ENCODE measurements at regions not wholly inside any gene's neighbourhood (a gene's known extent, or its start where the extent isn't known, plus 50 kb on each side); places are given as distances from the start of the nearest gene placed in this dataset.
"Not testable (repeated sequence)": the region's sequence is repeated elsewhere in the genome, so short reads cannot be mapped to it uniquely, and the experiment has no call there.

GRCh38 chr3:26091626-26092025 lies 301.7 kb downstream of the OXSM start:
- H3K4me3 ChIP-seq: no peak overlapping the region
- DNase-seq (ENCODE audit: extremely low spot score in 2 of 2): no peak
- no peak overlapping the region for H3K27ac ChIP-seq
- H3K36me3 ChIP-seq: no peaks in the 10 kb centered on the region
- no peaks in the 10 kb centered on the region for H3K9me3 ChIP-seq
- TF ChIP-seq POLR2A (IDR thresholded peaks at IDR 0.05): no peak
- TF ChIP-seq CTCF (IDR thresholded peaks at IDR 0.05): no peak
- no peak for TF ChIP-seq POLR2AphosphoS5 (IDR thresholded peaks at IDR 0.05; ENCODE audit: insufficient read depth in 1 of 2, low read depth in 1 of 2)
- H3K27me3 ChIP-seq: no peaks in the 10 kb centered on the region
- intact Hi-C loops (cut with DNase I): no loop called here
- no peaks in the 10 kb centered on the region for H3K4me1 ChIP-seq

- DNase-seq (ENCODE audit: extremely low spot score in 2 of 2); intact Hi-C loops (cut with DNase I); H3K4me1 ChIP-seq; H3K36me3 ChIP-seq; H3K9me3 ChIP-seq; H3K4me3 ChIP-seq; H3K27ac ChIP-seq; H3K27me3 ChIP-seq: not testable (repeated sequence)
Observed at GRCh38 chr3:26097111-26097510, 307.2 kb downstream of the OXSM start.

- DNase-seq (ENCODE audit: extremely low spot score in 2 of 2): no peak
- Histone ChIP-seq H3K4me3 (no peak overlapping the region), H3K36me3 (no peaks in the 10 kb centered on the region), H3K27me3 (no peaks in the 10 kb centered on the region), H3K9me3 (no peaks in the 10 kb centered on the region), H3K4me1 (no peaks in the 10 kb centered on the region), H3K27ac (no peak overlapping the region)
- intact Hi-C loops (cut with DNase I): no loop called here
- no peak for TF ChIP-seq POLR2A (IDR thresholded peaks at IDR 0.05)
- TF ChIP-seq POLR2AphosphoS5 (IDR thresholded peaks at IDR 0.05; ENCODE audit: insufficient read depth in 1 of 2, low read depth in 1 of 2): no peak
- TF ChIP-seq CTCF (IDR thresholded peaks at IDR 0.05): no peak
Observed at GRCh38 chr3:26099692-26100091, 309.8 kb downstream of the OXSM start.

GRCh38 chr3:26100176-26100575 lies 310.3 kb downstream of the OXSM start:
- no peak for DNase-seq (ENCODE audit: extremely low spot score in 2 of 2)
- no peaks in the 10 kb centered on the region for H3K9me3 ChIP-seq
- H3K36me3 ChIP-seq: no peaks in the 10 kb centered on the region
- no peaks in the 10 kb centered on the region for H3K27me3 ChIP-seq
- no peak for TF ChIP-seq CTCF (IDR thresholded peaks at IDR 0.05)
- no peak for TF ChIP-seq POLR2AphosphoS5 (IDR thresholded peaks at IDR 0.05; ENCODE audit: insufficient read depth in 1 of 2, low read depth in 1 of 2)
- no peak for TF ChIP-seq POLR2A (IDR thresholded peaks at IDR 0.05)
- intact Hi-C loops (cut with DNase I): no loop called here
- H3K4me3 ChIP-seq: no peak overlapping the region
- H3K27ac ChIP-seq: no peak overlapping the region
- H3K4me1 ChIP-seq: no peaks in the 10 kb centered on the region

- no peaks in the 10 kb centered on the region for H3K4me1 ChIP-seq
- no peaks in the 10 kb centered on the region for H3K36me3 ChIP-seq
- intact Hi-C loops (cut with DNase I): no loop called here
- H3K27ac ChIP-seq: no peak overlapping the region
- TF ChIP-seq CTCF (IDR thresholded peaks at IDR 0.05) (no peak), POLR2A (IDR thresholded peaks at IDR 0.05) (no peak), POLR2AphosphoS5 (IDR thresholded peaks at IDR 0.05; ENCODE audit: insufficient read depth in 1 of 2, low read depth in 1 of 2) (no peak)
- H3K9me3 ChIP-seq: no peaks in the 10 kb centered on the region
- H3K27me3 ChIP-seq: no peaks in the 10 kb centered on the region
- no peak overlapping the region for H3K4me3 ChIP-seq
- no peak for DNase-seq (ENCODE audit: extremely low spot score in 2 of 2)
Observed at GRCh38 chr3:26102376-26102775, 312.5 kb downstream of the OXSM start.

GRCh38 chr3:26104851-26105251 lies 315.0 kb downstream of the OXSM start:
- Histone ChIP-seq H3K27me3 (no peaks in the 10 kb centered on the region), H3K9me3 (no peaks in the 10 kb centered on the region), H3K27ac (no peak overlapping the region), H3K4me1 (no peaks in the 10 kb centered on the region), H3K4me3 (no peak overlapping the region), H3K36me3 (no peaks in the 10 kb centered on the region)
- intact Hi-C loops (cut with DNase I): no loop called here
- no peak for TF ChIP-seq CTCF (IDR thresholded peaks at IDR 0.05)
- no peak for TF ChIP-seq POLR2AphosphoS5 (IDR thresholded peaks at IDR 0.05; ENCODE audit: insufficient read depth in 1 of 2, low read depth in 1 of 2)
- TF ChIP-seq POLR2A (IDR thresholded peaks at IDR 0.05): no peak
- DNase-seq (ENCODE audit: extremely low spot score in 2 of 2): no peak

Measured in vagina (tissue), 2 donors.